Cardiac fibroblast (primary cell): ENCODE measurements at regions not wholly inside any gene's neighbourhood (a gene's known extent, or its start where the extent isn't known, plus 50 kb on each side); places are given as distances from the start of the nearest gene placed in this dataset.

Experiments
- DNase-seq, 2 donors: peaks; one replicate each; pipeline versions ENCODE4 v3.0.0 to v3.0.0-alpha.2; 2010; ENCODE audit warnings: low read depth in 2 of 2
- H3K4me3 ChIP-seq, 2 donors: replicated peaks in 1 of 2; 1 replicate in 1 of 2; 2 replicates in 1 of 2; pipeline ENCODE4 v1.5.1; 2011; ENCODE audit warnings: low read depth in 2 of 2, low read length in 2 of 2, mild to moderate bottlenecking in 2 of 2, moderate library complexity in 1 of 2
- CTCF ChIP-seq: IDR thresholded peaks from one replicate; pipeline ENCODE4 v1.5.1; 2011; ENCODE audit warnings: low read depth, mild to moderate bottlenecking, low read length, inconsistent platforms

DNA sequence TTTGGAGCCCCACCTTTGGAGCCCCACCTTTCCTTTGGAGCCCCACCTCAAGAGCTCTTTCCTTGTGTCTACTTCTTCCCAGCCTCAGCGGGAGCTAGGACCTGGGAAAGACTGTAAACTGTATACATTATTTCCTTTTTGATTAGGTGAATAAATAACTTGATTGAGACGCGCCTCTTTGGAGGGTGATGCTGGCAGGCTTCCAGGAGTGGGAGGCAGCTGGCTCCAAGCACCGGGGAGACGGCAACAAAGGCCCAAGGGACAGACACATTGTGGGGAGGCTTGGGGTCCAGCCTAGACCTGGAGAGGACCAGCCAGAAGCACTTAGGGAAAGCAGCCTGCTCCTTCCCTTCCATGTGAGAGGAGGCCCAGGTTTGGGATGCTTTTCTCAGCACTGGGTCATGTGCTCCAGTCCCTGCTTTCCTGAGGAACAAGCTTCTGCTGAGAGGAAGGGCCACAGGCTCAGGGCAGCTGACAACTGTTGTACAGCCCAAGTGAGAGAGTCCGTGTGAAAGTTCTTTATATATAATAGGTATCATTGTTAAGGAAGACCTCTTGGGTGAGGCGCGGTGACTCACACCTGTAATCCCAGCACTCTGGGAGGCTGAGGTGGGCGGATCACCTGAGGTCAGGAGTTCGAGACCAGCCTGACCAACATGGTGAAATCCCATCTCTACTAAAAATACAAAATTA, 297.2 kb upstream of the SLC14A2 start:
- no peak for TF ChIP-seq CTCF
- no peak overlapping the region for H3K4me3 ChIP-seq
- DNase-seq: no peak

GRCh38 chr18:45320724-45321123, 294.6 kb upstream of the SLC14A2 start:
- peak in 1 of 2 donors; percentile 59 for DNase-seq
- no peak for TF ChIP-seq CTCF
- no peak overlapping the region for H3K4me3 ChIP-seq

DNA sequence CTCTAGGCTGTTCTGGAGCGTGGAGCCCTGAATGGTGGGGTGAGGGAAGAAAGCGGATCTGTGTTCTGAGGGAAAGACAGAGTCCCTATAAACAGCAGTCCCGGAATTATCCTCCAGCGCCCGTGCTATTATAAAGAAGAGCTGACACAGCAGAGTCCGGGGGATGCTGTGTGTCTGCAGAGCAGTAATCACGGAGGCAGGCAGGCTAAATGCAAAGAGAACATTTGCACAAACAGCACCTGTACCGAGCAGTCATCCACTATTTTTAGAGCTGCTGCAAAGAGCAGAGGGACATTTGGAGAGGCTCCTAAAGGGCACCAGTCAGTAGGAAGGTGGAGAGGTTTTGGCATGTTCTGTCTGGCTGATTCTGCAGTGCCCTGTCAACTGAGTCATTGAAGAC, 293.8 kb upstream of the SLC14A2 start:
- no peak for TF ChIP-seq CTCF
- DNase-seq: no peak
- H3K4me3 ChIP-seq: no peak overlapping the region

DNA sequence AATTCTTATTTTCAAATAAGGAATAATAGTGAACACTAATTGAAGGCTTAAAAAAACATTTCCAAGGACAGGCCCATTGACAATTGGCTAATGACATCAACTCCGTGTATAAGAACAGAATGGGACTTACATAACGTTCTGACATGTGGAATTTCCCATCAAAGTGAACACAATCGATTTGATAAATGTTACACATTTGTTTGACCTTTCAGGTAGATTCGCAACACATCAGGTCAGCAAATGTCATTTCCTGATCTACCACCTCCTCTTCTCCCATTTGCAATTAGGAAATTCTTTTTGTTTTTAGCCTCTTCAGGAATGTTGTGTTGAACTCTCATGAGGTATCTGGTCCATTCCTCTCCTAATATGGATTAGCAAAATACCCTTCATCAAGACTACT, 292.9 kb upstream of the SLC14A2 start:
- no peak for TF ChIP-seq CTCF
- no peak for DNase-seq
- H3K4me3 ChIP-seq: no peak overlapping the region

GRCh38 chr18:45324101-45324494, 291.2 kb upstream of the SLC14A2 start:
- TF ChIP-seq CTCF: no peak
- no peak overlapping the region for H3K4me3 ChIP-seq
- no peak for DNase-seq

DNA sequence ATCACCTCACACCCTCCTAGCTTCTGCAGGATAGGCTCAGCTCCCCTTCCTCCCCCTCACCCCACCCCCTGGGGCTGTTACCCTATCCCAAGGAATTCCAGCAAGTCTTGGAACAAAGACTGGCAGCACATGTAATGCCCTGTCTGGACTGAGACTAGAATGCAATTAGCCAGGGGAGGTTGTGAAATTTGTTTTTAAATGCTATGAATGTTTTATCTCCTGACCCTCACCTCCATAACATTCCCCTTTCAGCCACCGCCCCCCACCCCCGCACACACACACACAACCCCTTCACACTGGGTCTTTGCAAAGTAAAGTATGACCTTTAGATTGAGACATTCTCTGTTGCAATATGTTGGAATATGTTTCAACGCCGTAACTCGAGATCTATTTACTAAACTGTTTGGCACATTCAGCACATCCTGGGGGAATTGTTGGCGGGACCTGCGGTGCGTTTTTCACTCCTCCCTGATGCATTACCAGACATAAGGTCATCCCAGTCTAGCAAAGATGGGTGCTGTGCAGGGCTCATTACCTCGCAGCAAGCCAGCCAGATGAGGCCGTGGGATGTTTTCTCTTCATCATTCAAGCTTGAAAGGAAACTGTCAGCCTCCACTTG, 290.7 kb upstream of the SLC14A2 start:
- no peak for TF ChIP-seq CTCF
- DNase-seq: peak; percentile 12 to 94
- no peak overlapping the region for H3K4me3 ChIP-seq
